Cardiac muscle cell (in vitro differentiated cells and primary cell): ENCODE measurements at regions not wholly inside any gene's neighbourhood (a gene's known extent, or its start where the extent isn't known, plus 50 kb on each side); places are given as distances from the start of the nearest gene placed in this dataset.

Experiments
- DNase-seq, 2 donors: peaks; one replicate each; pipeline versions ENCODE4 v3.0.0 to v3.0.0-alpha.2; 2010 to 2017; ENCODE audit warnings: low read depth in 1 of 2, low spot score in 1 of 2
- H3K27ac ChIP-seq: fragments of 200-600 bp; sonication (generic); 2 replicates; pipeline ENCODE4 v1.5.1; 2016
- H3K27me3 ChIP-seq: fragments of 200-600 bp; sonication (generic); 2 replicates; pipeline ENCODE4 v1.6.0; 2016; ENCODE audit warnings: control low read depth
- H3K36me3 ChIP-seq: fragments of 200-600 bp; sonication (generic); 2 replicates; pipeline ENCODE4 v1.5.1; 2016; ENCODE audit warnings: control low read depth
- H3K4me1 ChIP-seq: fragments of 200-600 bp; sonication (generic); 2 replicates; pipeline ENCODE4 v1.8.1; 2017; ENCODE audit warnings: low read depth, mild to moderate bottlenecking, mixed run types
- H3K4me3 ChIP-seq: fragments of 200-600 bp; sonication (generic); 2 replicates; pipeline ENCODE4 v1.5.1; 2016; ENCODE audit warnings: mild to moderate bottlenecking
- H3K9me3 ChIP-seq: fragments of 200-600 bp; sonication (generic); 2 replicates; pipeline ENCODE4 v1.5.1; 2017; ENCODE audit warnings: low read depth, mild to moderate bottlenecking, control low read depth
- CTCF ChIP-seq: IDR thresholded peaks from 2 replicates; pipeline ENCODE4 v1.5.1; 2012; ENCODE audit warnings: low read depth, mild to moderate bottlenecking, low read length

- TF ChIP-seq CTCF: no peak
- DNase-seq: no peak
- H3K27me3 ChIP-seq: no peaks in the 10 kb centered on the region
- no peak overlapping the region for H3K27ac ChIP-seq
- no peak overlapping the region for H3K4me3 ChIP-seq
- H3K4me1 ChIP-seq: no peaks in the 10 kb centered on the region
- H3K9me3 ChIP-seq: no peaks in the 10 kb centered on the region
- no peaks in the 10 kb centered on the region for H3K36me3 ChIP-seq
These were observed 87.1 kb downstream of the OGFRL1 start for GRCh38 chr6:71375676-71376075.

GRCh38 chr6:71376830-71377229, 88.2 kb downstream of the OGFRL1 start:
- DNase-seq: no peak
- no peak for TF ChIP-seq CTCF

GRCh38 chr6:71383476-71383875, 94.9 kb downstream of the OGFRL1 start:
- H3K9me3 ChIP-seq: no peaks in the 10 kb centered on the region
- H3K27ac ChIP-seq: no peak overlapping the region
- no peaks in the 10 kb centered on the region for H3K27me3 ChIP-seq
- H3K36me3 ChIP-seq: no peaks in the 10 kb centered on the region
- TF ChIP-seq CTCF: no peak
- DNase-seq: no peak
- no peak overlapping the region for H3K4me3 ChIP-seq
- H3K4me1 ChIP-seq: peaks cover 4% of the 10 kb centered on the region

More at GRCh38 chr6:71376830-71377229, 88.2 kb downstream of the OGFRL1 start:
- H3K4me1 ChIP-seq: no peaks in the 10 kb centered on the region
- no peaks in the 10 kb centered on the region for H3K36me3 ChIP-seq
- H3K9me3 ChIP-seq: no peaks in the 10 kb centered on the region
- no peak overlapping the region for H3K27ac ChIP-seq
- H3K27me3 ChIP-seq: no peaks in the 10 kb centered on the region
- no peak overlapping the region for H3K4me3 ChIP-seq

GRCh38 chr6:71383901-71384489, 95.4 kb downstream of the OGFRL1 start:
- H3K36me3 ChIP-seq: no peaks in the 10 kb centered on the region
- H3K27ac ChIP-seq: no peak overlapping the region
- DNase-seq: peak; percentile 35 to 77
- no peak overlapping the region for H3K4me3 ChIP-seq
- no peaks in the 10 kb centered on the region for H3K9me3 ChIP-seq
- H3K4me1 ChIP-seq: peaks cover 4% of the 10 kb centered on the region
- peak; percentile 45 for TF ChIP-seq CTCF
- no peaks in the 10 kb centered on the region for H3K27me3 ChIP-seq

- H3K36me3 ChIP-seq: no peaks in the 10 kb centered on the region
- peaks cover 4% of the 10 kb centered on the region for H3K4me1 ChIP-seq
- H3K27ac ChIP-seq: no peak overlapping the region
- H3K4me3 ChIP-seq: no peak overlapping the region
- no peak for TF ChIP-seq CTCF
- no peaks in the 10 kb centered on the region for H3K27me3 ChIP-seq
- no peaks in the 10 kb centered on the region for H3K9me3 ChIP-seq
- DNase-seq: no peak
These were observed 96.7 kb downstream of the OGFRL1 start for GRCh38 chr6:71385111-71385822.
